ENCODE measurements at regions not wholly inside any gene's neighbourhood (a gene's known extent, or its start where the extent isn't known, plus 50 kb on each side); places are given as distances from the start of the nearest gene placed in this dataset.

DNA sequence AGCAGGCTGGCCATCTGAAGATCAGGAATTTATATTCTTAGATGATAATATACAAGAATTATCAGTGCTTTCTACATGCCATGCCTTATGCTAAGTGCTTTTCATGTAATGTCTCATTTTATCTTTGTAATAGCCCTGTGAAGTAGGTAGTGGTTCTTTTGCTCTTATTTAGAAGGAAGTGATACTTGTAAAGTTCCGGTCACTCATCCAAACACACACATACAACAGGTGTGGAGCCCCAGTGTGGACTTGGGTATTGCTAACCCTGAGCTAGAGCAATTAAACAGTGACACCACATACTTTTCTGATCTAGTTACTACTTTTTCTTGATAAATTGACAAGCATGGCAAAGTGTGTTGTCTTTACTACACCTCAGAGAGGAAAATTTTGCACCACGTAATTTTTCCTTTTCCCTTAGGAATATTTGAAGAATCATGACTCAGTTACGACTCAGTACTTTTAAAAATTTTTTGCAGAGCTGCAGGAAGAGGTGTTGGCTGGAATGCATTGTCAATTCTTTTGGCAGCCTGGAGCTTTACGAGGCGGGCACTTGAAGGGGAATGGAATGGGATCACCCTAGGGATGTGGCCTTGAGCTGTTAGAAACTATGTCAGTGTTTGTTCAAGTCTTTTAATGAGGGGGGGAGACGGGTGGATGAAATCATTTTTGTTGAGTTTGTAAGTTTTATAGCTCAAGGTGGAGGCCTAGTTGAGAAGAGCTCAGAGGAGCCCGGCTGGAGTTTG, 212.5 kb upstream of the CELF2 start:
- intact Hi-C loops (cut with DNase I), result no loop called here
- ATAC-seq, result peak; percentile 76

DNA sequence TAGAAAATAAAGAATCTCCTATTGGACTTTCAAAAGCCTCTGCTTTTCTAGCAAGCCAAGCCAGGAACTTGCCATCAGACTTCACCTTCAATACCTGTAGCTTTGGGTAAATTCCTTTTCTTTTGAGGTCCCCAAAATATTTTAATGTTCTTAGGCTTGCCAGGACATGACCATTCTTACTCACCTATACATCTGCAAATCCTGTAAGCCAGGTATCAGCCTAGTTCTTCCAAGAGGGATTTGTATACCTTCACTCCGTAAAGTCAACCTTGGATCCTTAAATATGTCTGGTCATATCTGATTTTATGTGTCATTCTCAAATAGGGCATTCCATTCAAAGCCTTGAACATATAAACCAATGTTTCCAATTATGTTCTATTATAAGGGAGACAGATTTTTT, 210.6 kb upstream of the CELF2 start:
- H3K27me3 ChIP-seq, result no peaks in the 10 kb centered on the region
- TF ChIP-seq CTCF (IDR thresholded peaks at IDR 0.05), result no peak
- DNase-seq (no peak), ATAC-seq (no peak)
- H3K4me3 ChIP-seq, result no peak overlapping the region
- intact Hi-C loops (cut with DNase I), result no loop called here
- no peaks in the 10 kb centered on the region for H3K36me3 ChIP-seq
- peaks cover 0 to 5% of the 10 kb centered on the region in 2 donors for H3K4me1 ChIP-seq
- no peaks in the 10 kb centered on the region for H3K9me3 ChIP-seq
- H3K27ac ChIP-seq, result no peak overlapping the region

More for the DNA sequence above, 212.5 kb upstream of the CELF2 start:
- Histone ChIP-seq H3K27me3 (no peaks in the 10 kb centered on the region), H3K27ac (peak overlapping the region in 1 of 2 donors; percentile 45), H3K4me1 (peaks cover 0 to 9% of the 10 kb centered on the region in 2 donors), H3K9me3 (no peaks in the 10 kb centered on the region), H3K4me3 (no peak overlapping the region), H3K36me3 (no peaks in the 10 kb centered on the region)
- DNase-seq, result peak in 1 of 4 donors; percentile 24
- no peak for TF ChIP-seq CTCF (IDR thresholded peaks at IDR 0.05)

DNA sequence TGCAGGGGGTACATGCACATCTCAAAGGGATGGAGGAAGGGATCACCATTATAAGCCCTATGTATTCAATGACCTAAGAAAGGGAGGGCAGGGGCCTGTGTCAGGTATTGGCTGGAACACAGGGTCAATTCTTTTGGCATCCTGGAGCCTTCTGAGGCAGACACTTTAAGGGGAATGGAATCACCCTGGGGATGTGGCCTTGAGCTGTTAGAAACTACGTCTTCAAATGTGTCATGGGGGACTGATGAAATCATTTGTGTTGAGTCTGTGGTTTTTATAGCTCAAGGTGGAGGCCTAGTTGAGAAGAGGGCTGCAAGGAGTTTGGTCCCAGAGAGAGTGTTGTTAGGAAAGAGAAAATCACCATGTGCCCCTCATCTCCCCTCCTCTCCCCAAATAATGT, 206.1 kb upstream of the CELF2 start:
- H3K9me3 ChIP-seq, result no peaks in the 10 kb centered on the region
- no peak overlapping the region for H3K4me3 ChIP-seq
- intact Hi-C loops (cut with DNase I), result no loop called here
- no peak overlapping the region for H3K27ac ChIP-seq
- H3K36me3 ChIP-seq, result no peaks in the 10 kb centered on the region
- no peak for TF ChIP-seq CTCF (IDR thresholded peaks at IDR 0.05)
- ATAC-seq (no peak), DNase-seq (no peak)
- no peaks in the 10 kb centered on the region for H3K27me3 ChIP-seq
- H3K4me1 ChIP-seq, result no peaks in the 10 kb centered on the region

- H3K4me3 ChIP-seq, result no peak overlapping the region
- no peak for ATAC-seq
Observed at GRCh38 chr10:10813656-10814055, 204.0 kb upstream of the CELF2 start.

GRCh38 chr10:10814069-10814468, 203.6 kb upstream of the CELF2 start:
- DNase-seq (no peak), ATAC-seq (no peak)
- Histone ChIP-seq H3K27me3 (no peaks in the 10 kb centered on the region), H3K4me1 (no peaks in the 10 kb centered on the region), H3K4me3 (no peak overlapping the region), H3K9me3 (no peaks in the 10 kb centered on the region), H3K36me3 (no peaks in the 10 kb centered on the region), H3K27ac (no peak overlapping the region)
- TF ChIP-seq CTCF (IDR thresholded peaks at IDR 0.05), result no peak
- intact Hi-C loops (cut with DNase I), result no loop called here

More at GRCh38 chr10:10813656-10814055, 204.0 kb upstream of the CELF2 start:
- no peaks in the 10 kb centered on the region for H3K4me1 ChIP-seq
- intact Hi-C loops (cut with DNase I), result no loop called here
- H3K36me3 ChIP-seq, result no peaks in the 10 kb centered on the region
- no peak for DNase-seq
- no peaks in the 10 kb centered on the region for H3K27me3 ChIP-seq
- no peak for TF ChIP-seq CTCF (IDR thresholded peaks at IDR 0.05)
- H3K9me3 ChIP-seq, result no peaks in the 10 kb centered on the region
- no peak overlapping the region for H3K27ac ChIP-seq
